Subcutaneous abdominal adipose tissue (tissue), 5 donors: ENCODE measurements at regions not wholly inside any gene's neighbourhood (a gene's known extent, or its start where the extent isn't known, plus 50 kb on each side); places are given as distances from the start of the nearest gene placed in this dataset.

ENCODE experiments used
- H3K27ac ChIP-seq: one replicate; pipeline ENCODE4 v1.7.0; 2013; ENCODE audit warnings: low read depth, mild to moderate bottlenecking, inconsistent platforms, low read length, moderate library complexity
- H3K27me3 ChIP-seq, 5 donors: one replicate each; pipeline ENCODE4 v1.7.0; 2013; ENCODE audit warnings: low read length in 5 of 5, inconsistent platforms in 1 of 5; ENCODE audit not compliant: control insufficient read depth in 5 of 5, insufficient read depth in 4 of 5
- H3K36me3 ChIP-seq, 5 donors: one replicate each; pipeline ENCODE4 v1.7.0; 2013; ENCODE audit warnings: low read length in 5 of 5; ENCODE audit not compliant: control insufficient read depth in 5 of 5, insufficient read depth in 5 of 5
- H3K4me1 ChIP-seq, 5 donors: one replicate each; pipeline ENCODE4 v1.7.0; 2013; ENCODE audit warnings: low read length in 5 of 5, mild to moderate bottlenecking in 3 of 5, moderate library complexity in 1 of 5; ENCODE audit not compliant: control insufficient read depth in 5 of 5, insufficient read depth in 5 of 5
- H3K4me3 ChIP-seq, 5 donors: one replicate each; pipeline ENCODE4 v1.7.0; 2013; ENCODE audit warnings: low read length in 5 of 5, low read depth in 1 of 5
- H3K9ac ChIP-seq, 5 donors: one replicate each; pipeline ENCODE4 v1.7.0; 2013; ENCODE audit warnings: low read length in 5 of 5, mild to moderate bottlenecking in 4 of 5, moderate library complexity in 3 of 5
- H3K9me3 ChIP-seq, 5 donors: one replicate each; pipeline ENCODE4 v1.7.0; 2013; ENCODE audit warnings: low read length in 5 of 5; ENCODE audit not compliant: control insufficient read depth in 5 of 5
- donor health status: healthy.
- donor health status: healthy.
- donor health status: healthy.
- donor health status: healthy.
- donor health status: healthy.

GRCh38 chr9:113715086-113715485, 161.0 kb upstream of the ZNF618 start:
- H3K4me1 ChIP-seq = no peaks in the 10 kb centered on the region
- H3K4me3 ChIP-seq = no peak overlapping the region
- peaks cover 2 to 17% (median 12%) of the 10 kb centered on the region in 5 donors for H3K9me3 ChIP-seq
- H3K27me3 ChIP-seq = peaks cover 0 to 3% (median 0%) of the 10 kb centered on the region in 5 donors
- H3K27ac ChIP-seq = no peak overlapping the region
- H3K36me3 ChIP-seq = no peaks in the 10 kb centered on the region
- no peak overlapping the region for H3K9ac ChIP-seq

- H3K36me3 ChIP-seq = no peaks in the 10 kb centered on the region
- peaks cover 2 to 20% (median 12%) of the 10 kb centered on the region in 5 donors for H3K9me3 ChIP-seq
- H3K27me3 ChIP-seq = peaks cover 0 to 4% (median 0%) of the 10 kb centered on the region in 5 donors
- no peak overlapping the region for H3K9ac ChIP-seq
- no peak overlapping the region for H3K4me3 ChIP-seq
- H3K27ac ChIP-seq = no peak overlapping the region
- no peaks in the 10 kb centered on the region for H3K4me1 ChIP-seq
Observed at GRCh38 chr9:113719919-113720318, 156.2 kb upstream of the ZNF618 start.

GRCh38 chr9:113720495-113720894, 155.6 kb upstream of the ZNF618 start:
- H3K27ac ChIP-seq = no peak overlapping the region
- H3K9me3 ChIP-seq = peaks cover 0 to 20% (median 10%) of the 10 kb centered on the region in 5 donors
- no peak overlapping the region for H3K9ac ChIP-seq
- peaks cover 0 to 4% (median 0%) of the 10 kb centered on the region in 5 donors for H3K27me3 ChIP-seq
- H3K4me1 ChIP-seq = no peaks in the 10 kb centered on the region
- H3K36me3 ChIP-seq = no peaks in the 10 kb centered on the region
- H3K4me3 ChIP-seq = no peak overlapping the region

- Histone ChIP-seq H3K4me1 (no peaks in the 10 kb centered on the region), H3K9ac (no peak overlapping the region), H3K36me3 (no peaks in the 10 kb centered on the region), H3K4me3 (no peak overlapping the region), H3K27ac (no peak overlapping the region), H3K27me3 (peaks cover 0 to 4% (median 0%) of the 10 kb centered on the region in 5 donors), H3K9me3 (peaks cover 0 to 8% (median 0%) of the 10 kb centered on the region in 5 donors)
Observed at GRCh38 chr9:113721856-113722255, 154.3 kb upstream of the ZNF618 start.

- H3K36me3 ChIP-seq = no peaks in the 10 kb centered on the region
- H3K27ac ChIP-seq = no peak overlapping the region
- peaks cover 0 to 4% (median 0%) of the 10 kb centered on the region in 5 donors for H3K27me3 ChIP-seq
- peaks cover 0 to 14% (median 1%) of the 10 kb centered on the region in 5 donors for H3K9me3 ChIP-seq
- no peak overlapping the region for H3K4me3 ChIP-seq
- no peak overlapping the region for H3K9ac ChIP-seq
- H3K4me1 ChIP-seq = no peaks in the 10 kb centered on the region
Observed at GRCh38 chr9:113724202-113724601, 151.9 kb upstream of the ZNF618 start.

GRCh38 chr9:113728989-113729388, 147.1 kb upstream of the ZNF618 start:
- Histone ChIP-seq H3K4me1 (no peaks in the 10 kb centered on the region), H3K27me3 (peaks cover 0 to 3% (median 0%) of the 10 kb centered on the region in 5 donors), H3K27ac (no peak overlapping the region), H3K36me3 (no peaks in the 10 kb centered on the region), H3K4me3 (no peak overlapping the region), H3K9me3 (peaks cover 0 to 22% (median 14%) of the 10 kb centered on the region in 5 donors), H3K9ac (no peak overlapping the region)

- Histone ChIP-seq H3K4me1 (no peaks in the 10 kb centered on the region), H3K9ac (no peak overlapping the region), H3K36me3 (no peaks in the 10 kb centered on the region), H3K27ac (no peak overlapping the region), H3K9me3 (peaks cover 0 to 16% (median 6%) of the 10 kb centered on the region in 5 donors), H3K4me3 (no peak overlapping the region), H3K27me3 (peaks cover 0 to 3% (median 0%) of the 10 kb centered on the region in 5 donors)
Observed at GRCh38 chr9:113734826-113735225, 141.3 kb upstream of the ZNF618 start.

- Histone ChIP-seq H3K4me1 (no peaks in the 10 kb centered on the region), H3K27me3 (peaks cover 4 to 10% (median 7%) of the 10 kb centered on the region in 5 donors), H3K27ac (no peak overlapping the region), H3K9ac (no peak overlapping the region), H3K4me3 (no peak overlapping the region), H3K9me3 (no peaks in the 10 kb centered on the region), H3K36me3 (no peaks in the 10 kb centered on the region)
Observed at GRCh38 chr9:113737517-113738271, 138.4 kb upstream of the ZNF618 start.

GRCh38 chr9:113738496-113738892, 137.6 kb upstream of the ZNF618 start:
- H3K36me3 ChIP-seq = no peaks in the 10 kb centered on the region
- H3K9me3 ChIP-seq = no peaks in the 10 kb centered on the region
- peaks cover 6 to 14% (median 10%) of the 10 kb centered on the region in 5 donors for H3K27me3 ChIP-seq
- H3K4me3 ChIP-seq = no peak overlapping the region
- no peaks in the 10 kb centered on the region for H3K4me1 ChIP-seq
- no peak overlapping the region for H3K27ac ChIP-seq
- no peak overlapping the region for H3K9ac ChIP-seq

GRCh38 chr9:113738893-113739604, 137.1 kb upstream of the ZNF618 start:
- Histone ChIP-seq H3K4me1 (no peaks in the 10 kb centered on the region), H3K27me3 (peaks cover 6 to 14% (median 9%) of the 10 kb centered on the region in 5 donors), H3K27ac (no peak overlapping the region), H3K9ac (no peak overlapping the region), H3K36me3 (no peaks in the 10 kb centered on the region), H3K9me3 (no peaks in the 10 kb centered on the region), H3K4me3 (no peak overlapping the region)
